PC-3 (cell line): ENCODE measurements at regions not wholly inside any gene's neighbourhood (a gene's known extent, or its start where the extent isn't known, plus 50 kb on each side); places are given as distances from the start of the nearest gene placed in this dataset.

Source experiments
- ATAC-seq: fragments of 200-7000 bp; cut with Tn5 transposase; 2 replicates; pipeline ENCODE4 v1.9.1; 2020; ENCODE audit warnings: mild to moderate bottlenecking, moderate library complexity
- BruUV-seq: library from RNA; stranded (reverse); fragments of 400-500 nt; replicated peaks from 2 replicates; lab custom pipeline; 2021; lab: Mats Ljungman, UMichigan
- CTCF ChIA-PET: fragments of 300-600 bp; sonication (Branson Sonifier 250); formaldehyde crosslinking; loops from one replicate; lab custom pipeline; 2022; ENCODE audit warnings: antibody characterized with exemption; lab: Charles Lee
- POLR2A ChIA-PET: fragments of 300-600 bp; sonication (Branson Sonifier 250); formaldehyde crosslinking; loops from one replicate; lab custom pipeline; 2022; ENCODE audit warnings: antibody characterized with exemption; ENCODE audit not compliant: unreplicated experiment; lab: Charles Lee
- DNase-seq: peaks from one replicate; pipeline ENCODE4 v3.0.0-alpha.2; 2015
- H2AFZ ChIP-seq: fragments of 300-600 bp; sonication (generic); 2 replicates; pipeline ENCODE4 v1.6.0; 2016; ENCODE audit warnings: antibody characterized with exemption, low read length
- H3F3A ChIP-seq: fragments of 300-600 bp; sonication (generic); one replicate; pipeline ENCODE4 v1.6.0; 2017; ENCODE audit warnings: antibody characterized with exemption, low read length, control low read depth, mild to moderate bottlenecking; ENCODE audit not compliant: unreplicated experiment
- H3K27ac ChIP-seq: fragments of 300-600 bp; sonication (generic); 2 replicates; pipeline ENCODE4 v1.5.1; 2016; ENCODE audit warnings: mild to moderate bottlenecking, low read length
- H3K27me3 ChIP-seq: fragments of 300-600 bp; sonication (generic); 2 replicates; pipeline ENCODE4 v1.6.1; 2016; ENCODE audit warnings: low read length, mixed read lengths
- H3K36me3 ChIP-seq: fragments of 300-600 bp; sonication (generic); 2 replicates; pipeline ENCODE4 v1.6.1; 2016; ENCODE audit warnings: low read depth, mixed run types, low read length, mixed read lengths
- H3K4me1 ChIP-seq: fragments of 300-600 bp; sonication (generic); 2 replicates; pipeline ENCODE4 v1.5.1; 2016; ENCODE audit warnings: low read length; ENCODE audit not compliant: insufficient read depth
- H3K4me2 ChIP-seq: fragments of 300-600 bp; sonication (generic); 2 replicates; pipeline ENCODE4 v1.6.0; 2016; ENCODE audit warnings: low read length
- H3K4me3 ChIP-seq: fragments of 300-600 bp; sonication (generic); 2 replicates; pipeline ENCODE4 v1.5.1; 2016; ENCODE audit warnings: mild to moderate bottlenecking, low read length, mixed read lengths
- H3K79me2 ChIP-seq: fragments of 300-600 bp; sonication (generic); 2 replicates; pipeline ENCODE4 v1.6.1; 2017; ENCODE audit warnings: low read length, mixed read lengths
- H3K9ac ChIP-seq: fragments of 300-600 bp; sonication (generic); 2 replicates; pipeline ENCODE4 v1.6.0; 2016; ENCODE audit warnings: mild to moderate bottlenecking, low read length
- H3K9me2 ChIP-seq: fragments of 300-600 bp; sonication (generic); replicated peaks from 2 replicates; pipeline ENCODE4 v1.6.1; 2016; ENCODE audit warnings: mixed run types, low read length, mixed read lengths
- H3K9me3 ChIP-seq: fragments of 300-600 bp; sonication (generic); 2 replicates; pipeline ENCODE4 v1.6.1; 2016; ENCODE audit warnings: low read length, mixed read lengths
- H4K20me1 ChIP-seq: fragments of 300-600 bp; sonication (generic); 2 replicates; pipeline ENCODE4 v1.6.1; 2016; ENCODE audit warnings: low read length, mixed read lengths
- EZH2 ChIP-seq: fragments of 300-600 bp; sonication (generic); IDR thresholded peaks from one replicate; pipeline ENCODE4 v1.6.1; 2017; ENCODE audit warnings: antibody characterized with exemption, mild to moderate bottlenecking, low read length; ENCODE audit not compliant: unreplicated experiment
- EZH2phosphoT487 ChIP-seq: fragments of 300-600 bp; sonication (generic); IDR thresholded peaks from 2 replicates; pipeline ENCODE4 v1.6.1; 2018; ENCODE audit warnings: mild to moderate bottlenecking, antibody characterized with exemption, low read length, borderline replicate concordance
- intact Hi-C: fragments of 100-400 bp; cut with micrococcal nuclease; formaldehyde crosslinking; loops from 2 replicates; pipeline ENCODE4 v1.9.0; 2023
- TF ChIP-seq, protein P1 (sequence below): fragments of 300-600 bp; sonication (generic); conservative IDR thresholded peaks from 2 replicates; pipeline ENCODE4 v1.5.1; 2017; ENCODE audit warnings: antibody characterized with exemption, low read depth, mild to moderate bottlenecking, low read length

DNA sequence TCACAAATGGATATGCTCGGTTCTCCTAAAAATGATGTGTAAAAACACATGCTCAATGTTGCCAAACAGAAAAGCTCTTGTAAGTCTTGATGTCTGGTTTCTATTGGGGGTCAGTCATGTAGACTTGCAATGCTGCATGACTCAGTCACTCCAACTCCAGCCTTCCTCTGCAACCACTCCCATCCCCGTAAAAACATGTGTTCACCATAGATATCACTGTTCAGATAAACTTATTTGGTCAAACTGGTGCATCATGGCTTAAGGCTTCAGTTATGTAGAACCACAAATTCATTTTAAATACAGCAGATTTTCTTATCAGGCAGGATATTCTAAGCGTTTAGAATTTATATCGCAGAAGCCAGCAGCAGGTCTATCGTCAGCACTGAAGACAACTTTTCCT, 298.4 kb upstream of the LUZP2 start:
- no peaks in the 10 kb centered on the region for H3K27me3 ChIP-seq
- no peaks in the 10 kb centered on the region for H3K9me3 ChIP-seq
- no peaks in the 10 kb centered on the region for H3K4me1 ChIP-seq
- DNase-seq (no peak), ATAC-seq (no peak)
- H3K4me3 ChIP-seq, result no peak overlapping the region
- H3K4me2 ChIP-seq, result no peak overlapping the region
- ChIA-PET CTCF (no interaction called here), POLR2A (no interaction called here)
- no peaks in the 10 kb centered on the region for H3K9me2 ChIP-seq
- no peak overlapping the region for H2AFZ ChIP-seq
- no peak overlapping the region for H3K9ac ChIP-seq
- no peaks in the 10 kb centered on the region for H3F3A ChIP-seq
- intact Hi-C loops, result no loop called here
- no peaks in the 10 kb centered on the region for H3K36me3 ChIP-seq
- H4K20me1 ChIP-seq, result no peaks in the 10 kb centered on the region
- H3K79me2 ChIP-seq, result no peaks in the 10 kb centered on the region
- no peak overlapping the region for H3K27ac ChIP-seq
- BruUV-seq, result no TSS peak
- TF ChIP-seq EZH2phosphoT487, result no peak

DNA sequence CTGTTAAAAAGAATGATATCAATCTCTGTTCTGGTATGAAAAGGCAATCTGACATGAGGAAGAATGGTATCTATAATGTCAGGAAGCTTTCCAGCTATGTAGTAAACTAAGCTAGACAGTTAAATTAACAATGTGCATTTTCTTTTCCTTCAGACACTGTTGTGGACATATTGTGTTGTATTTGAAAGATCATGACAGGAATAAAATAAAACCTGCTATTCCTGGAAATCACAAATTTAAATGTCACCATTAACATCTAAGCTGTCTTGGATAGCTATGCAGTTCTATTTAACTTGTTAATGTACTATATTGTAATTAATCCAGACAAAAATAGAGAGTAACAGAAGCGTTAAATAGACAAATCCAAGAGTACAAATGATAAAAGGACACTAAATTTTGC, 297.4 kb upstream of the LUZP2 start:
- H3K36me3 ChIP-seq, result no peaks in the 10 kb centered on the region
- ATAC-seq (no peak), DNase-seq (no peak)
- H3K79me2 ChIP-seq, result no peaks in the 10 kb centered on the region
- no peak overlapping the region for H3K4me3 ChIP-seq
- no peak overlapping the region for H3K4me2 ChIP-seq
- H3K9me3 ChIP-seq, result no peaks in the 10 kb centered on the region
- no TSS peak for BruUV-seq
- no peak overlapping the region for H2AFZ ChIP-seq
- H3F3A ChIP-seq, result no peaks in the 10 kb centered on the region
- no peaks in the 10 kb centered on the region for H4K20me1 ChIP-seq
- no peak overlapping the region for H3K9ac ChIP-seq
- no peak overlapping the region for H3K27ac ChIP-seq
- H3K4me1 ChIP-seq, result no peaks in the 10 kb centered on the region
- no peaks in the 10 kb centered on the region for H3K27me3 ChIP-seq
- POLR2A ChIA-PET, result no interaction called here
- H3K9me2 ChIP-seq, result no peaks in the 10 kb centered on the region
- TF ChIP-seq EZH2phosphoT487 (no peak), EZH2 (no peak)
- TF ChIP-seq, protein P1, sequence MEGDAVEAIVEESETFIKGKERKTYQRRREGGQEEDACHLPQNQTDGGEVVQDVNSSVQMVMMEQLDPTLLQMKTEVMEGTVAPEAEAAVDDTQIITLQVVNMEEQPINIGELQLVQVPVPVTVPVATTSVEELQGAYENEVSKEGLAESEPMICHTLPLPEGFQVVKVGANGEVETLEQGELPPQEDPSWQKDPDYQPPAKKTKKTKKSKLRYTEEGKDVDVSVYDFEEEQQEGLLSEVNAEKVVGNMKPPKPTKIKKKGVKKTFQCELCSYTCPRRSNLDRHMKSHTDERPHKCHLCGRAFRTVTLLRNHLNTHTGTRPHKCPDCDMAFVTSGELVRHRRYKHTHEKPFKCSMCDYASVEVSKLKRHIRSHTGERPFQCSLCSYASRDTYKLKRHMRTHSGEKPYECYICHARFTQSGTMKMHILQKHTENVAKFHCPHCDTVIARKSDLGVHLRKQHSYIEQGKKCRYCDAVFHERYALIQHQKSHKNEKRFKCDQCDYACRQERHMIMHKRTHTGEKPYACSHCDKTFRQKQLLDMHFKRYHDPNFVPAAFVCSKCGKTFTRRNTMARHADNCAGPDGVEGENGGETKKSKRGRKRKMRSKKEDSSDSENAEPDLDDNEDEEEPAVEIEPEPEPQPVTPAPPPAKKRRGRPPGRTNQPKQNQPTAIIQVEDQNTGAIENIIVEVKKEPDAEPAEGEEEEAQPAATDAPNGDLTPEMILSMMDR, result no peak
- CTCF ChIA-PET, result no interaction called here
- intact Hi-C loops, result no loop called here

DNA sequence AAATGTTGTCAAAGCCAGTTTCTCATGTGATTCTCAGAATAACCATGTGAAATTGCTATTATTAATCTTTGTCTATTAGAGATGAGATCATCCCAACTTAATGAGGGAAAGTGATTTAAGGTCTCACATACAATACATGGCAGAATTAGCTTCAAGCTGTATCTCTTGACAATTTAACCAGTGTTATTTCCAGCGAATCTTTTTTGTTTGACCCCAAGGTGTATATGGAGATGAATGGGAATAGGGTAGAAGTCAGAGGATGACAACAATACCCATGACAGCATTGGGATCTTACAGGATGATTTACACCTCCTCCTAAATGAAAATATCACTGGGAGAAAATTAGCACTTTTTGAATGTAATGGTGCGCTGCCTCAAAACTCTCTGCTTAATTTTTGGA, 290.8 kb upstream of the LUZP2 start:
- no peak overlapping the region for H3K4me2 ChIP-seq
- CTCF ChIA-PET, result no interaction called here
- no peaks in the 10 kb centered on the region for H3K9me2 ChIP-seq
- POLR2A ChIA-PET, result no interaction called here
- H3K36me3 ChIP-seq, result no peaks in the 10 kb centered on the region
- H3F3A ChIP-seq, result no peaks in the 10 kb centered on the region
- no peak for DNase-seq
- H2AFZ ChIP-seq, result no peak overlapping the region
- no peak overlapping the region for H3K9ac ChIP-seq
- H3K9me3 ChIP-seq, result no peaks in the 10 kb centered on the region
- no peaks in the 10 kb centered on the region for H4K20me1 ChIP-seq
- H3K79me2 ChIP-seq, result no peaks in the 10 kb centered on the region
- H3K27ac ChIP-seq, result no peak overlapping the region
- no peaks in the 10 kb centered on the region for H3K27me3 ChIP-seq
- H3K4me1 ChIP-seq, result no peaks in the 10 kb centered on the region
- intact Hi-C loops, result no loop called here
- TF ChIP-seq EZH2 (no peak), EZH2phosphoT487 (no peak)
- TF ChIP-seq, protein P1, result no peak
- ATAC-seq, result no peak
- H3K4me3 ChIP-seq, result no peak overlapping the region
- no TSS peak for BruUV-seq
